HEK293T (cell line): ENCODE measurements at regions not wholly inside any gene's neighbourhood (a gene's known extent, or its start where the extent isn't known, plus 50 kb on each side); places are given as distances from the start of the nearest gene placed in this dataset.

ENCODE experiments used
- BHLHE40 ChIP-seq: fragments of 450-650 bp; IDR thresholded peaks from 2 replicates; pipeline ENCODE4 v1.6.1; 2016; ENCODE audit warnings: mild to moderate bottlenecking, moderate library complexity, borderline replicate concordance
- ELF4 ChIP-seq: fragments of 450-650 bp; IDR thresholded peaks from 2 replicates; pipeline ENCODE4 v1.6.1; 2017; ENCODE audit warnings: antibody characterized with exemption
- FOXA1 ChIP-seq: fragments of 450-650 bp; IDR thresholded peaks from 2 replicates; pipeline ENCODE4 v1.6.1; 2016; ENCODE audit warnings: mild to moderate bottlenecking
- FOXK2 ChIP-seq: fragments of 450-650 bp; IDR thresholded peaks from 2 replicates; pipeline ENCODE4 v1.6.1; 2016; ENCODE audit warnings: mild to moderate bottlenecking
- FOXM1 ChIP-seq: fragments of 450-650 bp; IDR thresholded peaks from 2 replicates; pipeline ENCODE4 v1.6.1; 2017; ENCODE audit warnings: mild to moderate bottlenecking, borderline replicate concordance
- HDGF ChIP-seq: fragments of 450-650 bp; IDR thresholded peaks from 2 replicates; pipeline ENCODE4 v1.6.1; 2017; ENCODE audit warnings: antibody characterized with exemption, borderline replicate concordance
- SUZ12 ChIP-seq: fragments of 450-650 bp; IDR thresholded peaks from 2 replicates; pipeline ENCODE4 v1.6.1; 2016; ENCODE audit warnings: mild to moderate bottlenecking
- TF ChIP-seq, protein P1 (sequence below): fragments of 450-650 bp; IDR thresholded peaks from 2 replicates; pipeline ENCODE4 v1.6.1; 2016

DNA sequence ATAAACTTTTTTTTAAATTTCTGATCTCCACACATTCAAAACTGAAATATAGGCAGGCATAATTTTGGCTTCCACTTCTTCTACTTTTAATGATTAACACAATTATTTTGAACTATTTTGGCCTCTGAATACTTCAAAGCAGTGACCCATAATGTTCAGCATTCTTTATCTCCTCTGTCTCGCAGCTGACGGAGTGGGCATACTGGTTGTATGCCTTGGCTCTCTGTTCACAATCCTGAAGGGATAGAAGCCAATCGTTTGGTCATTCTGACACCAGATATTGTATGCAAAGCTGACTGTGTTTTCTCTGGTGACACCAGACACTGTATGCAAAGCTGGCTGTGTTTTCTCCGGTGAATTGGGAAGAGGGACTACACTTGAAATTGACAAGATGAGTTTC, 833.0 kb downstream of the EFNB2 start:
- TF ChIP-seq SUZ12, result no peak
- no peak for TF ChIP-seq ELF4
- no peak for TF ChIP-seq BHLHE40
- no peak for TF ChIP-seq FOXA1
- TF ChIP-seq HDGF, result no peak
- TF ChIP-seq, protein P1, sequence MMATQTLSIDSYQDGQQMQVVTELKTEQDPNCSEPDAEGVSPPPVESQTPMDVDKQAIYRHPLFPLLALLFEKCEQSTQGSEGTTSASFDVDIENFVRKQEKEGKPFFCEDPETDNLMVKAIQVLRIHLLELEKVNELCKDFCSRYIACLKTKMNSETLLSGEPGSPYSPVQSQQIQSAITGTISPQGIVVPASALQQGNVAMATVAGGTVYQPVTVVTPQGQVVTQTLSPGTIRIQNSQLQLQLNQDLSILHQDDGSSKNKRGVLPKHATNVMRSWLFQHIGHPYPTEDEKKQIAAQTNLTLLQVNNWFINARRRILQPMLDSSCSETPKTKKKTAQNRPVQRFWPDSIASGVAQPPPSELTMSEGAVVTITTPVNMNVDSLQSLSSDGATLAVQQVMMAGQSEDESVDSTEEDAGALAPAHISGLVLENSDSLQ, result no peak
- no peak for TF ChIP-seq FOXM1
- TF ChIP-seq FOXK2, result no peak
